ENCODE measurements at regions not wholly inside any gene's neighbourhood (a gene's known extent, or its start where the extent isn't known, plus 50 kb on each side); places are given as distances from the start of the nearest gene placed in this dataset.

GRCh38 chr3:182046166-182046764 is 334.5 kb downstream of the SOX2 start:
- DNase-seq (ENCODE audit: insufficient read length, low spot score) (no peak), FAIRE-seq (no peak)
- no peak for TF ChIP-seq POU2F2 (IDR thresholded peaks at IDR 0.05; ENCODE audit: low read depth, low read length)
- TF ChIP-seq POLR2AphosphoS5 (IDR thresholded peaks at IDR 0.05; ENCODE audit: low read depth, low read length): no peak
- TF ChIP-seq PAX5 (IDR thresholded peaks at IDR 0.05; ENCODE audit: insufficient read depth, low read length, severe bottlenecking): no peak
- no peak for TF ChIP-seq SPI1 (IDR thresholded peaks at IDR 0.05; ENCODE audit: low read depth, low read length)
- TF ChIP-seq POLR2A (IDR thresholded peaks at IDR 0.05; ENCODE audit: low read depth, low read length): no peak
- no peak for TF ChIP-seq TAF1 (IDR thresholded peaks at IDR 0.05; ENCODE audit: low read depth, low read length)

- TF ChIP-seq TAF1 (IDR thresholded peaks at IDR 0.05; ENCODE audit: low read depth, low read length) (no peak), SPI1 (IDR thresholded peaks at IDR 0.05; ENCODE audit: low read depth, low read length) (no peak), PAX5 (IDR thresholded peaks at IDR 0.05; ENCODE audit: insufficient read depth, low read length, severe bottlenecking) (no peak), POU2F2 (IDR thresholded peaks at IDR 0.05; ENCODE audit: low read depth, low read length) (no peak)
- no peak for DNase-seq (ENCODE audit: insufficient read length, low spot score)
- FAIRE-seq: no peak
Measured at GRCh38 chr3:182050932-182051331, 339.2 kb downstream of the SOX2 start.

DNA sequence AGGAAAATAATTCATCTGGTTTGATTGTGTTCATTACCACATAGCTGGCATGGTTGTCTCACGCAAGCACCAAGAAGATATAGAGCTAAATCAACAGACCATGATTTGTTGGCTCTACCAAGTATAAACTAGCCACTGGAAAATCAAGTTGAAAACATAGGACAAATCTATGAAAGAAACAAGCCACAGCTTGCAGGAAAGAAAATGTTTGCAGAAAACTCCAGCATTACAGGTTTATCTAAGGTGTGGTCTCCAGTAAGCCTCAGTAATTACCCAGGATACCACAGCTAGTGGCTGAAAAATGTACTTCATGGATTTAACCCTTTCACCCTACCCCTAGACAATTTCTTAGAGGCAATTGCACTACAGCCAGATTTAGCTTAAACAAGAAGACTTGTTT is 340.6 kb downstream of the SOX2 start:
- DNase-seq (ENCODE audit: insufficient read length, low spot score): no peak
- TF ChIP-seq POLR2AphosphoS5 (IDR thresholded peaks at IDR 0.05; ENCODE audit: low read depth, low read length): no peak
- no peak for TF ChIP-seq POLR2A (IDR thresholded peaks at IDR 0.05; ENCODE audit: low read depth, low read length)
- TF ChIP-seq PAX5 (IDR thresholded peaks at IDR 0.05; ENCODE audit: insufficient read depth, low read length, severe bottlenecking): no peak
- TF ChIP-seq SPI1 (IDR thresholded peaks at IDR 0.05; ENCODE audit: low read depth, low read length): no peak
- TF ChIP-seq POU2F2 (IDR thresholded peaks at IDR 0.05; ENCODE audit: low read depth, low read length): no peak
- TF ChIP-seq TAF1 (IDR thresholded peaks at IDR 0.05; ENCODE audit: low read depth, low read length): no peak
- FAIRE-seq: no peak

GRCh38 chr3:182052757-182053156 is 341.0 kb downstream of the SOX2 start:
- DNase-seq (ENCODE audit: insufficient read length, low spot score) (no peak), FAIRE-seq (no peak)
- no peak for TF ChIP-seq PAX5 (IDR thresholded peaks at IDR 0.05; ENCODE audit: insufficient read depth, low read length, severe bottlenecking)

DNA sequence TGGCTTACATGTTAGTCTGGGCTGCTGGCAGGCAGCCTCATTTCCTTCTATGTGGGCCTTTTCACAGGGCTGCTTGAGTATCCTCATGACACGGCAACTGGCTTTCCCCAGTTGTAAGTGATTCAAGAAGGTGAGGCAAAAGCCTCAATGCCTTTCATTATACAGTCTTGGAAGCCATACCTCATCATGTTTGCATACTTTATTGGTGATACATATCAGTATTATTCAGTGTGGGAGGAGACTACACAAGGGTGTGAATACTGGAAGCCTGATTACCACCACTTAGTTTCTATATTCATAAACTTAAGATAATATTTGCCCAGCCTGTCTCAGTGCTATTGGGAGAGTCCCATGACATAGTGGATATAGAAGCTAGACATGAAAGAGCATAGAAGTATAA is 346.8 kb downstream of the SOX2 start:
- TF ChIP-seq SPI1 (IDR thresholded peaks at IDR 0.05; ENCODE audit: low read depth, low read length) (no peak), PAX5 (IDR thresholded peaks at IDR 0.05; ENCODE audit: insufficient read depth, low read length, severe bottlenecking) (no peak), POLR2A (IDR thresholded peaks at IDR 0.05; ENCODE audit: low read depth, low read length) (no peak), POU2F2 (IDR thresholded peaks at IDR 0.05; ENCODE audit: low read depth, low read length) (no peak), POLR2AphosphoS5 (IDR thresholded peaks at IDR 0.05; ENCODE audit: low read depth, low read length) (no peak), TAF1 (IDR thresholded peaks at IDR 0.05; ENCODE audit: low read depth, low read length) (no peak)
- DNase-seq (ENCODE audit: insufficient read length, low spot score) (no peak), FAIRE-seq (no peak)

DNA sequence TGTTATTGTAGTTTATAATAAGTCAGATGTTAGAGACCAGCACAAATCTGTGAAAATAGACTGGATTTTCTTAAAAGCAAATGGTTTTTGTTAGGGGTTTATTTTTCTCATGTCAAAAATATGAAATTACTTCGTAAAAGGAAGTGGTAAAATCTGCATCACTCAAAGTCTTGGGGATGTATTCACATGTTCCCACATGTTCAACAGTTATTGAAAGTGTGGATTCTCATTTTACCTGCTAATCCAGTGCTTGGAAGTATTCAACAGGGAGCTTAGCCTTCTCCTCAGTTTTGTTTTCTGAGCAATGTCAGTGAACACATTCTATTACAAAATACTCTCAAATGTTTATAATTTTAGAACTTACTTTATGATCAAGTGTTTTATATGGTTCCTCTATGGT is 352.0 kb downstream of the SOX2 start:
- TF ChIP-seq SPI1 (IDR thresholded peaks at IDR 0.05; ENCODE audit: low read depth, low read length) (no peak), TAF1 (IDR thresholded peaks at IDR 0.05; ENCODE audit: low read depth, low read length) (no peak), POLR2AphosphoS5 (IDR thresholded peaks at IDR 0.05; ENCODE audit: low read depth, low read length) (no peak), POLR2A (IDR thresholded peaks at IDR 0.05; ENCODE audit: low read depth, low read length) (no peak), POU2F2 (IDR thresholded peaks at IDR 0.05; ENCODE audit: low read depth, low read length) (no peak), PAX5 (IDR thresholded peaks at IDR 0.05; ENCODE audit: insufficient read depth, low read length, severe bottlenecking) (no peak)
- DNase-seq (ENCODE audit: insufficient read length, low spot score) (no peak), FAIRE-seq (no peak)

GRCh38 chr3:182067423-182067822 is 355.7 kb downstream of the SOX2 start:
- TF ChIP-seq TAF1 (IDR thresholded peaks at IDR 0.05; ENCODE audit: low read depth, low read length): no peak
- TF ChIP-seq PAX5 (IDR thresholded peaks at IDR 0.05; ENCODE audit: insufficient read depth, low read length, severe bottlenecking): no peak
- no peak for TF ChIP-seq POU2F2 (IDR thresholded peaks at IDR 0.05; ENCODE audit: low read depth, low read length)
- TF ChIP-seq POLR2A (IDR thresholded peaks at IDR 0.05; ENCODE audit: low read depth, low read length): no peak
- no peak for TF ChIP-seq SPI1 (IDR thresholded peaks at IDR 0.05; ENCODE audit: low read depth, low read length)
- TF ChIP-seq POLR2AphosphoS5 (IDR thresholded peaks at IDR 0.05; ENCODE audit: low read depth, low read length): no peak
- FAIRE-seq: peak; percentile 40
- no peak for DNase-seq (ENCODE audit: insufficient read length, low spot score)

- TF ChIP-seq POU2F2 (IDR thresholded peaks at IDR 0.05; ENCODE audit: low read depth, low read length) (no peak), SPI1 (IDR thresholded peaks at IDR 0.05; ENCODE audit: low read depth, low read length) (no peak), PAX5 (IDR thresholded peaks at IDR 0.05; ENCODE audit: insufficient read depth, low read length, severe bottlenecking) (no peak), POLR2A (IDR thresholded peaks at IDR 0.05; ENCODE audit: low read depth, low read length) (no peak), TAF1 (IDR thresholded peaks at IDR 0.05; ENCODE audit: low read depth, low read length) (no peak), POLR2AphosphoS5 (IDR thresholded peaks at IDR 0.05; ENCODE audit: low read depth, low read length) (no peak)
Measured at GRCh38 chr3:182078316-182078715, 366.6 kb downstream of the SOX2 start.

GRCh38 chr3:182078929-182079328 is 367.2 kb downstream of the SOX2 start:
- no peak for DNase-seq (ENCODE audit: insufficient read length, low spot score)
- TF ChIP-seq POLR2A (IDR thresholded peaks at IDR 0.05; ENCODE audit: low read depth, low read length) (no peak), TAF1 (IDR thresholded peaks at IDR 0.05; ENCODE audit: low read depth, low read length) (no peak), POU2F2 (IDR thresholded peaks at IDR 0.05; ENCODE audit: low read depth, low read length) (no peak), PAX5 (IDR thresholded peaks at IDR 0.05; ENCODE audit: insufficient read depth, low read length, severe bottlenecking) (no peak), POLR2AphosphoS5 (IDR thresholded peaks at IDR 0.05; ENCODE audit: low read depth, low read length) (no peak), SPI1 (IDR thresholded peaks at IDR 0.05; ENCODE audit: low read depth, low read length) (no peak)
- FAIRE-seq: no peak

More at GRCh38 chr3:182078316-182078715, 366.6 kb downstream of the SOX2 start:
- DNase-seq (ENCODE audit: insufficient read length, low spot score) (no peak), FAIRE-seq (no peak)

DNA sequence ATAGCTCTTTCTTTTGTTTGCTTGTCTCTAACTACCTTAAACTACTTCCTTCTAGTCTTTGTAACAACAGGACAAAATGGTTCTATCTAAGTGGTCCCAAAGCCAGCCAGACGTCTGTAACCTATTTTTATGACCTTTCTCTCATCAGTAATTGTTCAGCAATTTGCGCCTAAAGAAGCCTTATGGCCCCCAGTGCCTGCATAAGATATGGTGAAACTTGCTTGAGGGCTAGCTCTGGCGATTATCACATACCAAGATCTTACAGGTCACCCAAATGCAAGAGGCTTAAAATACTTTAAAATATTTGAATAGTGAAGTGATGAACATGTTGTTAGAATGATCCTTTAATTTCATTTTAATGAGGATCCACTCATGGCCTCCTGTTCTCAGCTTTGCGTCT is 369.4 kb downstream of the SOX2 start:
- FAIRE-seq (no peak), DNase-seq (ENCODE audit: insufficient read length, low spot score) (no peak)
- TF ChIP-seq POU2F2 (IDR thresholded peaks at IDR 0.05; ENCODE audit: low read depth, low read length) (no peak), PAX5 (IDR thresholded peaks at IDR 0.05; ENCODE audit: insufficient read depth, low read length, severe bottlenecking) (no peak), POLR2AphosphoS5 (IDR thresholded peaks at IDR 0.05; ENCODE audit: low read depth, low read length) (no peak), TAF1 (IDR thresholded peaks at IDR 0.05; ENCODE audit: low read depth, low read length) (no peak), POLR2A (IDR thresholded peaks at IDR 0.05; ENCODE audit: low read depth, low read length) (no peak), SPI1 (IDR thresholded peaks at IDR 0.05; ENCODE audit: low read depth, low read length) (no peak)
